Non-pigmented ciliary epithelial cell (primary cell): ENCODE measurements at regions not wholly inside any gene's neighbourhood (a gene's known extent, or its start where the extent isn't known, plus 50 kb on each side); places are given as distances from the start of the nearest gene placed in this dataset.
"Not testable (repeated sequence)": the region's sequence is repeated elsewhere in the genome, so short reads cannot be mapped to it uniquely, and the experiment has no call there.

Source experiments
- DNase-seq: peaks from one replicate; pipeline ENCODE4 v3.0.0-alpha.2; 2010; ENCODE audit warnings: low read depth

DNA sequence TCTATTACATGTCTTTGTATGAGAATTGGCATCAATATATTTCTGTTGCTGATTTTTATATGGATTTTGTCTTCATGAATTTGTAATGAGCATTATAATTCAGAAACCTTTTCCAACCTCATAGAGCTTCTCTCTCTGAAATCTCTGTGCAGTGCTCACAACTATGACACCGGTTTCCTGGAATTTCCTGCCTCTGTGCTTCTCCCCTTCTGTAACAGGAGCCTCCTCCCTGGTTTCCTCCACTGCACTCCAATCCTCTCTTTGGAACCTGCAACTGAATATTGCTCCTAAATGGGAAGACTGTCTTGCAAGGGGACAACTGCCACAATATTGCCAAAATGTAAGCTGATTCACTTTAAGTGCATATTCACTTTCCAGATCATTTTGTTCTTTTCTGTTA lies 1147.9 kb downstream of the UQCRFS1 start:
- DNase-seq = peak; percentile 1

GRCh38 chr19:28063702-28064101 lies 1149.2 kb downstream of the UQCRFS1 start:
- no peak for DNase-seq

GRCh38 chr19:28061111-28061510 lies 1151.8 kb downstream of the UQCRFS1 start:
- DNase-seq = no peak

DNA sequence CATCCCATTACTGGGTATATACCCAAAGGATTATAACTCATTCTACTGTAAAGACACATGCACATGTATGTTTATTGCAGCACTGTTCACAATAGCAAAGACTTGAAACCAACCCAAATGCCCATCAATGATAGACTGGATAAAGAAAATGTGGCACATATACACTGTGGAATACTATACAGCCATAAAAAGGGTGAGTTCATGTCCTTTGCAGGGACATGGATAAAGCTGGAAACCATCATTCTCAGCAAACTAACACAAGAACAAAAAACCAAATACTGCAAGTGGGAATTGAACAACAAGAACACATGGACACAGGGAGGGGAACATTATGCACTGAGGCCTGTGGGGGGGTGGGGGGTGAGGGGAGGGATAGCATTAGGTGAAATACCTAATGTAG lies 1155.9 kb downstream of the UQCRFS1 start:
- DNase-seq = not testable (repeated sequence)

GRCh38 chr19:28051047-28051446 lies 1161.9 kb downstream of the UQCRFS1 start:
- DNase-seq = no peak

GRCh38 chr19:28049875-28050274 lies 1163.1 kb downstream of the UQCRFS1 start:
- no peak for DNase-seq

- no peak for DNase-seq
These were observed 1166.0 kb downstream of the UQCRFS1 start for GRCh38 chr19:28046932-28047331.

DNA sequence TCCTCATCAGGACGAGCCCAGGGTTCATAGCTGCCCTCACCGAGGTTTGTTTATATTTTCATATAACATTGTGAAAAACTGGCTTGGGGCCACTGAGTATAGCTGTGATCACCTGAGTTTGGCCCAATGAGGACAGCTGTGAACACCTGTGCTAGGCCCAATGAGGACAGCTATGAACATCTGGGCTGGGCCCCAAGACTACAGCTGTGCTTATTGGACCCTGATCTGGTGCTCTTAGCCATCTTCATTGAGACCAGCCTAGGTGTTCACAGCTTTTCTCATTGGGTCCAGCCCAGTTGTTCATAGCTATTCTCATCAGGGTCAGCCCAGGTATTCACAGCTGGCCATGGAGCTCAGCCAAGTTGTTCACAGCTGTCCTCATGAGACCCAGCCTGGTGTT lies 1167.3 kb downstream of the UQCRFS1 start:
- no peak for DNase-seq

DNA sequence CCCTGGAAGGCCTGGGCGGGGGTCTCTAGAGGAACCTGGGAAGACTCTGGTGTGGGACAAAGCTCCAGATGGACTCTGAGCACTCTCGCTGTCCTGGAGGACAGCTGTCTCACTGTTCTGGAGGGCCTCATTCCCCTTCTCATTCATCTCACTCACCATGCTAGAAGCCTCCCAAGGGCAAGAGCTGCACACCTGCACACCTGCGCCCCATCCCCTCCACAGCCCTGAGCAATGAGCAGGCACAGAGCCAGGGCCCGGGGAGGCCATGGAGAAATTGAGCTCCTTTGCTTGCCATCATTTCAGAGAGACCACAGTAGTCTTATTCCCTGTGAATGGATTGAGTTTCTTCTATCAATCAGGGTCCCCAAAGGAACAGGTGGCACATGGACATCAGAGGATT lies 1168.5 kb downstream of the UQCRFS1 start:
- no peak for DNase-seq

DNA sequence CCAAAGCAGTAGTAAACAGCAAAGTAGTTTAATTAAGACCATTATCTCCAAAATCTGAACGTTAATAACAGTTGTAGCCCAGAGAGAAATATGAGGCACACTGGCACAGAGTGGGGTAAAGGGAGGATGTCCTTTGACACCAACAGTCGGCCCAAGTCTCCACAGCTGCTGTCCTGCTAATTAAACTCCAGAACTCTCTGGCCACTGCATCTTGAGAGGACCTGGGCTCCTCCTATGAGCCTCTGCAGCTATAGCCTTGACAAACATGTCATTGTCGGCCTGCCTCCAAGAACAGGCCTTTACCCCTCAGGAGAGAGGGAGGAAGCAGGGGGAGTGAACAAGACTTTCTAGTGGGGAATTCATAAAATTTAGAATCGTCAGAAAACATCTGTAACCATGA lies 1170.4 kb downstream of the UQCRFS1 start:
- DNase-seq = no peak

- DNase-seq = no peak
These were observed 1173.1 kb downstream of the UQCRFS1 start for GRCh38 chr19:28039677-28040381.

GRCh38 chr19:28037186-28037585 lies 1175.8 kb downstream of the UQCRFS1 start:
- no peak for DNase-seq

DNA sequence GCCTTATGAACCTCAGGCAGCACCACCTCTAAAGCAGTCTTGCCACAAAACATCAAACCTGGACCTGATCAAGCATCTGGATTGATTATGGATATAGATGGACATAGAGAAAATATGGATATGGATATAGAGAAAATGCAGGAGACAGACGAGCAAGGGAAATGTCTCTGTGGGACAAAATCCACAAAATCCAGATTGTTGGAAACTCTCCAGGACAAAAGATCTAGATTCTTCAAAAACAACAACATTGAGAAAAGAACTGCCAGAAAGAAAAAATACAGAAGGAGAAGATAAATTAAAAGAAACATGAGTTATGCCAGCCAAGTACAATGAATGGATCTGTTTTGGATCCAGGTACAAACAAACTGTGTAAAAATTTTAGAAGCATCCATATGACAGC lies 1176.5 kb downstream of the UQCRFS1 start:
- no peak for DNase-seq

GRCh38 chr19:28034936-28035335 lies 1178.0 kb downstream of the UQCRFS1 start:
- DNase-seq = no peak

- no peak for DNase-seq
These were observed 1184.0 kb downstream of the UQCRFS1 start for GRCh38 chr19:28028881-28029444.

GRCh38 chr19:28027116-28027515 lies 1185.8 kb downstream of the UQCRFS1 start:
- DNase-seq = no peak

- DNase-seq = no peak
These were observed 1186.3 kb downstream of the UQCRFS1 start for GRCh38 chr19:28026636-28027035.

- DNase-seq = no peak
These were observed 1188.0 kb downstream of the UQCRFS1 start for GRCh38 chr19:28024920-28025319.

GRCh38 chr19:28023064-28023463 lies 1189.9 kb downstream of the UQCRFS1 start:
- DNase-seq = peak; percentile 4

- no peak for DNase-seq
These were observed 1190.4 kb downstream of the UQCRFS1 start for GRCh38 chr19:28022506-28022905.

DNA sequence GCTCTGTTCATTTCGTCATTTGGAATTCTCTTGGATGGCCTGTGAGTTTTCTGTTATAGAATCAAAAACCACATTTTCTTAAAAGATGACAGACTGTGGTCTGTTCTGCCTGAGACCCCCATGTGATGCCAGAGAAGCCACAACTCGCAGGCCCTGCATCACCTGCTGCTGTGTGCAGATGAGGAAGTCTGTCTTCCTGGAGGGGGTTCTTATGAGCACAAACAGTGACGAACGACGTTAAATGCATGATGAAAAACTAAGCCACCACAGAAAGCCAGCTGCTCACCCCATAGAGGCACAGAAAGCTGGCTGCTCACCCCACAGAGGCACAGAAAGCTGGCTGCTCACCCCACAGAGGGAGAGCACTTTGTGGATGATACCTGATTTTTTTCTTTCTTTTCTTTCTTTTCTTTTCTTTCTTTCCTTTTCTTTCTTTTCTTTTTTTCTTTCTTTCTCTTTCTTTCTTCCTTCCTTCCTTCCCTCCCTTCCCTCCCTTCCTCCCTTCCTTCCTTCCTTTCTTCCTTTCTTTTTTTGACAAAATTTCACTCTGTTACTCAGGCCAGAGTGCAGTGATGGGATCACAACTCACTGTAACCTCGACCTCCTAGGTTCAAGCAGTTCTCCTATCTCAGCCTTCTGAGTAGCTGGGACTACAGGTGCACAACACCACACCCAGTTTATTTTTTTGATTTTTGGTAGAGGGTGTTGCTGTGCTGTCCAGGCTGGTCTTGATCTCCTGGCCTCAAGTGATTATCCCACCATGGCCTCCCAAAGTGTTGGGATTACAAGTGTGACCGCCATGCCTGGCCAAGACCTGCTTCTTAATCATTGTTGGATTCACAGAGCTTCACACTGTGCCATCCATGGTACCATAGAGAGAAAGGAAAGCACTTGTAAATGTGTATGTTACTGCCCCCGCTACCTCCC lies 1191.4 kb downstream of the UQCRFS1 start:
- DNase-seq = no peak

DNA sequence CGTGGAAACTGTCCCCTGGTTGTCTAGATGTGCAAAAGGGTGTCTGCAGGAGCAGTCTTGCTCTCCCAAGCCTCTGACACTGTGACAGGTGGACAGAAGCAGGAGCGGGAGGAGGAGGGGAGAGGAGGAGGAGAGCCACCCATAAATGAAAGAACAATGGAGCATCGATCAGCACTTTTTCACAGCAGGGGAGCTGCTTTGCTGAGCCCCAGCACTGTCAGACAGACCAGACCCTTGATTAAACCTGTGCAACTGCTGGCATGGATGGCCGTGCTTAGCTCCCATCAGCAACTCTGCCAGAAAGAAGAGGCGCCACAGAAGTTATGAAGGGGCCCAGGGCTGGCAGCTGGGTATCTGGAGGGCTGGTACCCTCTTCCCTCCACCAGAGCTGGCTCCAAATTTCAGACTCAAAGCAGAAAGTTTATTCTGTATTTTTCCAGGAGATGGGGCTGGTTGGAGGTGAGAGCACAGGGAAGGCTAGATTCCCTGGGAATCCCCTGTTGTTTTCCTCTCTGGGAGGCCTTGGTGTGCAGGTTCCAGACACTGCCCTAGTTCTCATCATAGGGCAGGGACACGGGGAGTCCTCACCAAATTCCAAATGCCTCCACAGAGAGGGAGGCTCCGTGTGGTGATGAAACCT lies 1192.2 kb downstream of the UQCRFS1 start:
- no peak for DNase-seq
